ENCODE measurements at regions not wholly inside any gene's neighbourhood (a gene's known extent, or its start where the extent isn't known, plus 50 kb on each side); places are given as distances from the start of the nearest gene placed in this dataset.

DNA sequence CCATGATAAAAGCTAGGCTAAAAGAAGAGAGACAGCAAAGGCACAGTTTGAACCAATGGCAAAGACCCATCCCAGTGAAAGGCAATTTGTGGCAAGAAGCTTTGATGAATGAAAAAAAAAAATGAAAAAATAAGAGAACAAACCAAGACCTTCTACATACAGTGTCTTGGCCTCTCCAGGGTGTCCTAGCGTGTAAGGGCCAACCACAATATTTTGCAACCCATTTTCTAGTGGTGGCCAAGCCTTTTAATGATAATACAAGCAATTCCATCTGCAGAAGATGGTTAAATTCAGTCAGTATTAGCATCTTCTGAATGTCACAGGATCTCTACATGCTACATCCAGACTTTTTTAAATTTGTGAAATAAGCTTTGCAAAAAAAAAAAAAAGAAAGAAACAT is 270.4 kb downstream of the LRATD1 start:
- no peak for TF ChIP-seq EZH2 (IDR thresholded peaks at IDR 0.05; ENCODE audit: borderline replicate concordance, low read depth, low read length, severe bottlenecking)
- TF ChIP-seq, protein P1, sequence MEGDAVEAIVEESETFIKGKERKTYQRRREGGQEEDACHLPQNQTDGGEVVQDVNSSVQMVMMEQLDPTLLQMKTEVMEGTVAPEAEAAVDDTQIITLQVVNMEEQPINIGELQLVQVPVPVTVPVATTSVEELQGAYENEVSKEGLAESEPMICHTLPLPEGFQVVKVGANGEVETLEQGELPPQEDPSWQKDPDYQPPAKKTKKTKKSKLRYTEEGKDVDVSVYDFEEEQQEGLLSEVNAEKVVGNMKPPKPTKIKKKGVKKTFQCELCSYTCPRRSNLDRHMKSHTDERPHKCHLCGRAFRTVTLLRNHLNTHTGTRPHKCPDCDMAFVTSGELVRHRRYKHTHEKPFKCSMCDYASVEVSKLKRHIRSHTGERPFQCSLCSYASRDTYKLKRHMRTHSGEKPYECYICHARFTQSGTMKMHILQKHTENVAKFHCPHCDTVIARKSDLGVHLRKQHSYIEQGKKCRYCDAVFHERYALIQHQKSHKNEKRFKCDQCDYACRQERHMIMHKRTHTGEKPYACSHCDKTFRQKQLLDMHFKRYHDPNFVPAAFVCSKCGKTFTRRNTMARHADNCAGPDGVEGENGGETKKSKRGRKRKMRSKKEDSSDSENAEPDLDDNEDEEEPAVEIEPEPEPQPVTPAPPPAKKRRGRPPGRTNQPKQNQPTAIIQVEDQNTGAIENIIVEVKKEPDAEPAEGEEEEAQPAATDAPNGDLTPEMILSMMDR (IDR thresholded peaks at IDR 0.05; ENCODE audit: borderline replicate concordance, extremely low read depth, low read length, poor library complexity, severe bottlenecking): no peak
